Left lung (tissue), 4 donors: ENCODE measurements at regions not wholly inside any gene's neighbourhood (a gene's known extent, or its start where the extent isn't known, plus 50 kb on each side); places are given as distances from the start of the nearest gene placed in this dataset.

ENCODE experiments used
- ATAC-seq: fragments of 200-7000 bp; cut with Tn5 transposase; one replicate; pipeline ENCODE4 v1.9.1; 2020; ENCODE audit warnings: moderate library complexity
- DNase-seq, 4 donors: peaks; one replicate each; pipeline ENCODE4 v3.0.0-alpha.2; 2013 to 2020
- H3K27ac ChIP-seq, 2 donors: fragments of 200-600 bp; sonication (generic) in 1 of 2; one replicate each; pipeline versions ENCODE4 v1.5.0 to v1.8.0; 2020 to 2021
- H3K27me3 ChIP-seq, 2 donors: fragments of 200-600 bp; sonication (generic) in 1 of 2; one replicate each; pipeline versions ENCODE4 v1.5.0 to v1.8.0; 2020 to 2021
- H3K36me3 ChIP-seq, 2 donors: fragments of 200-600 bp; sonication (generic) in 1 of 2; one replicate each; pipeline versions ENCODE4 v1.5.0 to v1.8.0; 2020 to 2021
- H3K4me1 ChIP-seq, 2 donors: fragments of 200-600 bp; one replicate each; pipeline ENCODE4 v1.8.0; 2021
- H3K4me3 ChIP-seq, 2 donors: fragments of 200-600 bp; sonication (generic) in 1 of 2; one replicate each; pipeline versions ENCODE4 v1.5.0 to v1.8.0; 2020 to 2021; ENCODE audit warnings: mild to moderate bottlenecking in 1 of 2
- H3K9me3 ChIP-seq, 2 donors: fragments of 200-600 bp; sonication (generic) in 1 of 2; one replicate each; pipeline versions ENCODE4 v1.5.0 to v1.8.0; 2020 to 2021
- intact Hi-C, 2 donors: fragments of 100-400 bp; cut with DNase I; formaldehyde crosslinking; loops; one replicate each; pipeline versions ENCODE4 v1.11.2 to v1.14.2; 2022
- TF ChIP-seq, protein P1 (sequence below), 2 donors: fragments of 200-600 bp; sonication (generic) in 1 of 2; IDR thresholded peaks; one replicate each; pipeline versions ENCODE4 v1.5.0 to v1.8.0; 2021; ENCODE audit warnings: antibody characterized with exemption in 2 of 2
- donor health status: DM: no; HTN: yes; CAD: no.
- donor health status: DM: no; HTN: no; CAD: no.

DNA sequence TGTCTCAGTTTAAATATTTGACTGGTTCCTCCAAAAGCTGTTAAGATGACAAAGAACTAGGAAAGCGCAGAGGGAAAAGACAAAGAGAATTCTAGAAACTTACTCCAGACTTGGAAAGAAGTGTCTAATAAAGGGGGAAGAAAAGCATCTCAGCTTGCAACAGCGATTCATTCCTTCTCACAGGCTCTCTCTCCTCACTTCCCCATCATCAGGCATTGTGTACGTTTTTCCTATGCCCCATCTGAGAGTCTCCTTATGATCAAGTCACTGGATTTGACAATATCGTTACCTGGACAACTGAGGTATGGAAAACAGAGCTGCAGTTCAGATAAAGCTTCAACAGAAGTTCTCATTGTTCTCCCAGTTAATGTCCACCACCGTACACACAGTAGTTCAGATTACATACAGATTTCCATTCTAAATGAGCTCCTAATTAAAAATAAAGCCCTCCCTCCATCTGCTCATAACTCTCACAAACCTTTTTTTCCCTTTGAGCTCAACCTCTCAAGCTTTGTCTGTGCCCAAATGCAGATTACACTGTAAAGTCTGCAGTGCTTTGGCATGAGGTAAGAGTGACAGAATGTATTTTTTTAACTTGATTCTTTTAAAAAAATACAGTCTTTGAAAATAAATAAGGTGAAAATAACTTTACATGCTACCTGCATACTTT, 254.4 kb upstream of the THBS1 start:
- H3K36me3 ChIP-seq: no peaks in the 10 kb centered on the region
- peak; percentile 26 for ATAC-seq
- H3K27ac ChIP-seq: peak overlapping the region in 1 of 2 donors; percentile 66
- peaks cover 0 to 30% of the 10 kb centered on the region in 2 donors for H3K4me1 ChIP-seq
- H3K27me3 ChIP-seq: no peaks in the 10 kb centered on the region
- H3K4me3 ChIP-seq: no peak overlapping the region
- TF ChIP-seq, protein P1, sequence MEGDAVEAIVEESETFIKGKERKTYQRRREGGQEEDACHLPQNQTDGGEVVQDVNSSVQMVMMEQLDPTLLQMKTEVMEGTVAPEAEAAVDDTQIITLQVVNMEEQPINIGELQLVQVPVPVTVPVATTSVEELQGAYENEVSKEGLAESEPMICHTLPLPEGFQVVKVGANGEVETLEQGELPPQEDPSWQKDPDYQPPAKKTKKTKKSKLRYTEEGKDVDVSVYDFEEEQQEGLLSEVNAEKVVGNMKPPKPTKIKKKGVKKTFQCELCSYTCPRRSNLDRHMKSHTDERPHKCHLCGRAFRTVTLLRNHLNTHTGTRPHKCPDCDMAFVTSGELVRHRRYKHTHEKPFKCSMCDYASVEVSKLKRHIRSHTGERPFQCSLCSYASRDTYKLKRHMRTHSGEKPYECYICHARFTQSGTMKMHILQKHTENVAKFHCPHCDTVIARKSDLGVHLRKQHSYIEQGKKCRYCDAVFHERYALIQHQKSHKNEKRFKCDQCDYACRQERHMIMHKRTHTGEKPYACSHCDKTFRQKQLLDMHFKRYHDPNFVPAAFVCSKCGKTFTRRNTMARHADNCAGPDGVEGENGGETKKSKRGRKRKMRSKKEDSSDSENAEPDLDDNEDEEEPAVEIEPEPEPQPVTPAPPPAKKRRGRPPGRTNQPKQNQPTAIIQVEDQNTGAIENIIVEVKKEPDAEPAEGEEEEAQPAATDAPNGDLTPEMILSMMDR (IDR thresholded peaks at IDR 0.05): no peak
- H3K9me3 ChIP-seq: no peaks in the 10 kb centered on the region
- intact Hi-C loops: no loop called here
- DNase-seq: no peak

DNA sequence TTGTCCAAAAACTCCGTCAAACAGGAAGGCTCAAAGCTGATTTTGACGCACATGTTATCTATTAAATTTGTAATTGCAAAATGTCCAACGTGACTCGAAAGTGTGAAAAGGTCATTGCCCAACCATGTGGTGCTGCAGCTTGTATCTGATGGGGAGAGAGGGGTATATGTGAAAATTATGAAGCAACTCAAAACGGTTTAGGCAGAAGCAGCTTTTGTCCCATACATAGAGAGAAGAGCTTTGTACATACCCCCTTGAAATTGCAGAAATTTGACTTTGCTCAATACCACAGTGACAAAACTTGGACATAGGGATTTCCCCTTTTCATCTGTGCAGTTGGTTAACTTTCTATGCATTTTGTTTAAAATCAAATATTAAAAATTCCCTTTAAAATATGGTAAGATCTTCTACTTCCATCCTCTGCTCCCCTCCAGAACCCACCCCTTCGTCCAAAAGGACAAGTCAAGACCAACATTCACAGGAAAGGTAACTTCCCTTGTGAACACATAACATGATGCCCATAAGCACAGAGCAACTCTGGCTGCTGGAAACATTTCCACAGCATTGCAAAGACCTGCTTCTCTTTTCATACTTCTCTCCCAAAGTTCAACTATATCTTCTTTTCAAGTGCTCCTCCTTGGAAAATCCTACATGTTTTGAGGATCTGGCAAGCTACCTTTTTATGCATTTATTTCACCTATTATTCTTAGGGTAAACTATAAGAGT, 253.7 kb upstream of the THBS1 start:
- ATAC-seq: peak; percentile 70
- no peak for DNase-seq
- TF ChIP-seq, protein P1 (IDR thresholded peaks at IDR 0.05): no peak
- Histone ChIP-seq H3K4me1 (peaks cover 0 to 30% of the 10 kb centered on the region in 2 donors), H3K36me3 (no peaks in the 10 kb centered on the region), H3K9me3 (no peaks in the 10 kb centered on the region), H3K4me3 (no peak overlapping the region), H3K27me3 (no peaks in the 10 kb centered on the region), H3K27ac (peak overlapping the region in 1 of 2 donors; percentile 66)
- intact Hi-C loops: no loop called here

DNA sequence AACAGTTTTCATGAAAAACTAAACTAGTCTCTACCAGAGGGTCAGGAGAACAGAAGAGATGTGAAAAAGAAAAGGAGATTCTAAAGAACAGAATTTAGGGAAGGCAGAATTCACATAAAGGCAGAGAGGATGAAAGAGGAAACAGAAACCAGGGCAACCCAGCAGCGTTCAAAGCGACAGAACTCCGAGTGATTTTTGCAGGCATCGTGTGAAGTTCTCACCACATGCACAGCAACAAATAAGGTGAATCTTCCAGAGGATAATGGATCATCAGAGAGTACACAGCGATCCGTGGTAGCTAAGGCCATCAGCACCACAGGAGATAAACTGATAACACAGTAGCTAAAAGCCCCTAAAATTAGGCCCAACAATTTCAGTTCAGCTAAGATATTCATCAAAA, 250.8 kb upstream of the THBS1 start:
- ATAC-seq (no peak), DNase-seq (no peak)
- Histone ChIP-seq H3K4me3 (no peak overlapping the region), H3K27me3 (no peaks in the 10 kb centered on the region), H3K36me3 (no peaks in the 10 kb centered on the region), H3K27ac (no peak overlapping the region), H3K9me3 (no peaks in the 10 kb centered on the region), H3K4me1 (peaks cover 0 to 41% of the 10 kb centered on the region in 2 donors)
- intact Hi-C loops: no loop called here
- TF ChIP-seq, protein P1 (IDR thresholded peaks at IDR 0.05): no peak

DNA sequence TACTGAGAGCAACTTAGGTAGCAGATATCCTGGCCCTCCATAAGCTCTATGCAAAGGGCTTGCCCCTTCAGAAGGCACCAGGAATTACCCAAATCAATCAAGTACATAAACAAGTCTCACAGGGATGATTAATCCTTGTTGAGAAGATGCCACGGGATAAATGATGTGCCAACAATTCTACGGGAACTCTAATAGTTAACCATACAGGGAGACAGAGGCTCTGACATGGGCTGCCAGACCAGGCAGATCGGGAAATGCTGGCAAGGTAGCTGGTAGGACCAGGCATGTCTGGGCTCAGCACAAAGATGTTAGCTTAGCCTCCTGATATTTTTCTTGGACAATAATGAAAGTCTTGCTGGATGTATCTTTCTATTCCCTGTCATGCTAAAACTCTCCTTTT, 249.3 kb upstream of the THBS1 start:
- TF ChIP-seq, protein P1 (IDR thresholded peaks at IDR 0.05): no peak
- intact Hi-C loops: no loop called here
- ATAC-seq (no peak), DNase-seq (no peak)
- no peak overlapping the region for H3K4me3 ChIP-seq
- H3K9me3 ChIP-seq: no peaks in the 10 kb centered on the region
- H3K36me3 ChIP-seq: no peaks in the 10 kb centered on the region
- H3K27ac ChIP-seq: no peak overlapping the region
- peaks cover 0 to 45% of the 10 kb centered on the region in 2 donors for H3K4me1 ChIP-seq
- no peaks in the 10 kb centered on the region for H3K27me3 ChIP-seq

DNA sequence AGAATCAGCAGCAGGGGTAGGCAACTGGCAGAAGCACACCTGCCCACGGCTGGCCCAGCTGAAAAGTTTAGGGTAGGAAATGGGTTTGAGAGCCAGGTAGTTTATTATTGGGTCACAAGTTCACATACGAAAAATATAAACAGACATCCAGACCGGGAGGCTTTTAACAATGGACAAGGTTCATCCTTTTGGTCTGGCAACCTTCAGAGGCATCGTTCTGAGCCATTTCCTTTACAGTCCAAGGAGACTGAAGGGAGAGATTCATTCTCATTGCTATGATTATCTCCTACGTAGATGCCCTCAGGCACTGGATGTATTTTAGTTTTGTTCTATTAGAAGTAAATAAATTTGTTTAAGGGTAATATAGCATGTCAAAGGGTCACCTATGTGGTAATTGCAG, 248.0 kb upstream of the THBS1 start:
- Histone ChIP-seq H3K4me3 (no peak overlapping the region), H3K27me3 (no peaks in the 10 kb centered on the region), H3K9me3 (no peaks in the 10 kb centered on the region), H3K36me3 (no peaks in the 10 kb centered on the region), H3K4me1 (peaks cover 0 to 39% of the 10 kb centered on the region in 2 donors), H3K27ac (no peak overlapping the region)
- intact Hi-C loops: no loop called here
- TF ChIP-seq, protein P1 (IDR thresholded peaks at IDR 0.05): no peak
- ATAC-seq (no peak), DNase-seq (no peak)
